ENCODE measurements at regions not wholly inside any gene's neighbourhood (a gene's known extent, or its start where the extent isn't known, plus 50 kb on each side); places are given as distances from the start of the nearest gene placed in this dataset.

GRCh38 chrX:81542255-81542654 is 340.4 kb downstream of the SH3BGRL start:
- TF ChIP-seq, protein P1, sequence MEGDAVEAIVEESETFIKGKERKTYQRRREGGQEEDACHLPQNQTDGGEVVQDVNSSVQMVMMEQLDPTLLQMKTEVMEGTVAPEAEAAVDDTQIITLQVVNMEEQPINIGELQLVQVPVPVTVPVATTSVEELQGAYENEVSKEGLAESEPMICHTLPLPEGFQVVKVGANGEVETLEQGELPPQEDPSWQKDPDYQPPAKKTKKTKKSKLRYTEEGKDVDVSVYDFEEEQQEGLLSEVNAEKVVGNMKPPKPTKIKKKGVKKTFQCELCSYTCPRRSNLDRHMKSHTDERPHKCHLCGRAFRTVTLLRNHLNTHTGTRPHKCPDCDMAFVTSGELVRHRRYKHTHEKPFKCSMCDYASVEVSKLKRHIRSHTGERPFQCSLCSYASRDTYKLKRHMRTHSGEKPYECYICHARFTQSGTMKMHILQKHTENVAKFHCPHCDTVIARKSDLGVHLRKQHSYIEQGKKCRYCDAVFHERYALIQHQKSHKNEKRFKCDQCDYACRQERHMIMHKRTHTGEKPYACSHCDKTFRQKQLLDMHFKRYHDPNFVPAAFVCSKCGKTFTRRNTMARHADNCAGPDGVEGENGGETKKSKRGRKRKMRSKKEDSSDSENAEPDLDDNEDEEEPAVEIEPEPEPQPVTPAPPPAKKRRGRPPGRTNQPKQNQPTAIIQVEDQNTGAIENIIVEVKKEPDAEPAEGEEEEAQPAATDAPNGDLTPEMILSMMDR (IDR thresholded peaks at IDR 0.05), result no peak
- TF ChIP-seq POLR2A (IDR thresholded peaks at IDR 0.05), result no peak
